Astrocyte (in vitro differentiated cells and primary cell): ENCODE measurements at regions not wholly inside any gene's neighbourhood (a gene's known extent, or its start where the extent isn't known, plus 50 kb on each side); places are given as distances from the start of the nearest gene placed in this dataset.
A peak's percentile ranks its signal among the peaks of the same experiment; 100 is the strongest.

Source experiments
- DNase-seq: peaks from one replicate; pipeline ENCODE4 v3.0.0-alpha.2; 2010; ENCODE audit warnings: low read depth
- FAIRE-seq: peaks from 2 replicates; lab custom pipeline; 2011; peaks lifted over from hg19 to GRCh38; lab: Jason Lieb, UNC
- H2AFZ ChIP-seq: 2 replicates; pipeline ENCODE4 v1.6.0; 2012; ENCODE audit warnings: low read depth, low read length, inconsistent platforms
- H3K27ac ChIP-seq: 2 replicates; pipeline ENCODE4 v1.5.1; 2011; ENCODE audit warnings: low read depth, low read length, inconsistent platforms
- H3K27me3 ChIP-seq: 2 replicates; pipeline ENCODE4 v1.6.0; 2011; ENCODE audit warnings: low read length, inconsistent platforms; ENCODE audit not compliant: insufficient read depth
- H3K36me3 ChIP-seq: 2 replicates; pipeline ENCODE4 v1.5.1; 2011; ENCODE audit warnings: low read length, inconsistent platforms; ENCODE audit not compliant: insufficient read depth
- H3K4me1 ChIP-seq: 2 replicates; pipeline ENCODE4 v1.5.1; 2011; ENCODE audit warnings: low read length, inconsistent platforms; ENCODE audit not compliant: insufficient read depth
- H3K4me2 ChIP-seq: 2 replicates; pipeline ENCODE4 v1.6.0; 2012; ENCODE audit warnings: low read length, inconsistent platforms
- H3K4me3 ChIP-seq: 2 replicates; pipeline ENCODE4 v1.5.1; 2011; ENCODE audit warnings: low read depth, mild to moderate bottlenecking, low read length, inconsistent platforms; ENCODE audit not compliant: insufficient read depth
- H3K79me2 ChIP-seq: 2 replicates; pipeline ENCODE4 v1.6.0; 2012; ENCODE audit warnings: mild to moderate bottlenecking, low read length, inconsistent platforms; ENCODE audit not compliant: insufficient read depth
- H3K9ac ChIP-seq: 2 replicates; pipeline ENCODE4 v1.6.0; 2012; ENCODE audit warnings: mild to moderate bottlenecking, low read length, inconsistent platforms
- H3K9me3 ChIP-seq: 2 replicates; pipeline ENCODE4 v1.5.1; 2012; ENCODE audit warnings: low read depth, mild to moderate bottlenecking, low read length, inconsistent platforms; ENCODE audit not compliant: insufficient read depth
- H4K20me1 ChIP-seq: 2 replicates; pipeline ENCODE4 v1.6.0; 2012; ENCODE audit warnings: low read length, inconsistent platforms; ENCODE audit not compliant: insufficient read depth
- H3K27ac Mint-ChIP-seq: one replicate; pipeline ENCODE4 v1.8.0; 2021; ENCODE audit warnings: mild to moderate bottlenecking, mixed read lengths; ENCODE audit not compliant: unreplicated experiment
- H3K27me3 Mint-ChIP-seq: one replicate; pipeline ENCODE4 v1.8.0; 2021; ENCODE audit warnings: low read depth, mixed read lengths; ENCODE audit not compliant: unreplicated experiment
- H3K36me3 Mint-ChIP-seq: one replicate; pipeline ENCODE4 v1.8.0; 2021; ENCODE audit warnings: low read depth, mixed read lengths; ENCODE audit not compliant: unreplicated experiment
- H3K4me1 Mint-ChIP-seq: one replicate; pipeline ENCODE4 v1.8.0; 2021; ENCODE audit warnings: low read depth, mixed read lengths; ENCODE audit not compliant: unreplicated experiment
- H3K4me3 Mint-ChIP-seq: one replicate; pipeline ENCODE4 v1.8.0; 2021; ENCODE audit warnings: mild to moderate bottlenecking, moderate library complexity, mixed read lengths; ENCODE audit not compliant: unreplicated experiment
- H3K9me3 Mint-ChIP-seq: one replicate; pipeline ENCODE4 v1.8.0; 2021; ENCODE audit warnings: mild to moderate bottlenecking, mixed read lengths; ENCODE audit not compliant: unreplicated experiment
- EZH2 ChIP-seq: IDR thresholded peaks from 2 replicates; pipeline ENCODE4 v1.6.1; 2012; ENCODE audit warnings: mild to moderate bottlenecking, low read length, inconsistent platforms; ENCODE audit not compliant: insufficient read depth
- TF ChIP-seq, protein P1 (sequence below): IDR thresholded peaks from 2 replicates; pipeline ENCODE4 v1.5.1; 2011; ENCODE audit warnings: low read depth, mild to moderate bottlenecking, inconsistent platforms, low read length, moderate library complexity; ENCODE audit not compliant: insufficient read depth

GRCh38 chr13:34428911-34429310 lies 513.2 kb upstream of the NBEA start:
- TF ChIP-seq, protein P1, sequence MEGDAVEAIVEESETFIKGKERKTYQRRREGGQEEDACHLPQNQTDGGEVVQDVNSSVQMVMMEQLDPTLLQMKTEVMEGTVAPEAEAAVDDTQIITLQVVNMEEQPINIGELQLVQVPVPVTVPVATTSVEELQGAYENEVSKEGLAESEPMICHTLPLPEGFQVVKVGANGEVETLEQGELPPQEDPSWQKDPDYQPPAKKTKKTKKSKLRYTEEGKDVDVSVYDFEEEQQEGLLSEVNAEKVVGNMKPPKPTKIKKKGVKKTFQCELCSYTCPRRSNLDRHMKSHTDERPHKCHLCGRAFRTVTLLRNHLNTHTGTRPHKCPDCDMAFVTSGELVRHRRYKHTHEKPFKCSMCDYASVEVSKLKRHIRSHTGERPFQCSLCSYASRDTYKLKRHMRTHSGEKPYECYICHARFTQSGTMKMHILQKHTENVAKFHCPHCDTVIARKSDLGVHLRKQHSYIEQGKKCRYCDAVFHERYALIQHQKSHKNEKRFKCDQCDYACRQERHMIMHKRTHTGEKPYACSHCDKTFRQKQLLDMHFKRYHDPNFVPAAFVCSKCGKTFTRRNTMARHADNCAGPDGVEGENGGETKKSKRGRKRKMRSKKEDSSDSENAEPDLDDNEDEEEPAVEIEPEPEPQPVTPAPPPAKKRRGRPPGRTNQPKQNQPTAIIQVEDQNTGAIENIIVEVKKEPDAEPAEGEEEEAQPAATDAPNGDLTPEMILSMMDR = no peak
- no peak for TF ChIP-seq EZH2
- peaks cover 17% of the 10 kb centered on the region for H3K4me1 Mint-ChIP-seq
- no peaks in the 10 kb centered on the region for H3K79me2 ChIP-seq
- DNase-seq (no peak), FAIRE-seq (no peak)
- no peaks in the 10 kb centered on the region for H3K36me3 Mint-ChIP-seq
- no peak overlapping the region for H3K4me3 Mint-ChIP-seq
- no peak overlapping the region for H3K4me2 ChIP-seq
- no peak overlapping the region for H2AFZ ChIP-seq
- H3K36me3 ChIP-seq = no peaks in the 10 kb centered on the region
- H3K4me1 ChIP-seq = no peaks in the 10 kb centered on the region
- H3K9ac ChIP-seq = no peak overlapping the region
- no peak overlapping the region for H3K4me3 ChIP-seq
- H3K9me3 ChIP-seq = no peaks in the 10 kb centered on the region
- no peaks in the 10 kb centered on the region for H3K9me3 Mint-ChIP-seq
- H4K20me1 ChIP-seq = no peaks in the 10 kb centered on the region
- H3K27ac Mint-ChIP-seq = no peak overlapping the region
- no peak overlapping the region for H3K27ac ChIP-seq
- no peaks in the 10 kb centered on the region for H3K27me3 ChIP-seq
- H3K27me3 Mint-ChIP-seq = no peaks in the 10 kb centered on the region

DNA sequence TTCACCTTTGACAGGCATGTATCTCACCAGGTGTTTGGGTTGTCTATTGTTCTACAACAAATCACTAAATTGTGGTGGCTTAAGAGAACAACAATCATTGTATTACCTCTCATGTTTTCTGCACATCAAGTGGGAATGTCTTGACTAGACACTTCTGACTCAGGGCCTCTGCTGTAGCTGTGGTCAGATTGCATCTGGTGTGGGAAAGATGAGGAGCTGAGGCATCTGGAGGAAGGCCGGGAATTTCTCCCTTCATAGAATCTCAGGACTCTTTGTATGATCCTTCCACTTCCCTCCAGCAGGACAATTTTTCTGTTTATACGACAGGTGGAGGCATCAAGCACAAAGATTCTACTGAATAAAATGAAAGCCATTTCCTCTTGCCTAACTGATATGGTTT lies 511.8 kb upstream of the NBEA start:
- Histone ChIP-seq H3K4me3 (no peak overlapping the region), H2AFZ (no peak overlapping the region), H3K27ac (no peak overlapping the region), H3K79me2 (no peaks in the 10 kb centered on the region), H3K36me3 (no peaks in the 10 kb centered on the region), H3K27me3 (no peaks in the 10 kb centered on the region), H3K9ac (no peak overlapping the region), H3K9me3 (no peaks in the 10 kb centered on the region), H3K4me2 (no peak overlapping the region), H4K20me1 (no peaks in the 10 kb centered on the region), H3K4me1 (peaks cover 3% of the 10 kb centered on the region)
- Mint-ChIP-seq H3K27me3 (no peaks in the 10 kb centered on the region), H3K4me1 (peaks cover 21% of the 10 kb centered on the region), H3K27ac (peak overlapping the region; percentile 85), H3K4me3 (no peak overlapping the region), H3K9me3 (no peaks in the 10 kb centered on the region), H3K36me3 (no peaks in the 10 kb centered on the region)
- TF ChIP-seq, protein P1 = no peak
- no peak for TF ChIP-seq EZH2
- DNase-seq (peak; percentile 82), FAIRE-seq (no peak)

DNA sequence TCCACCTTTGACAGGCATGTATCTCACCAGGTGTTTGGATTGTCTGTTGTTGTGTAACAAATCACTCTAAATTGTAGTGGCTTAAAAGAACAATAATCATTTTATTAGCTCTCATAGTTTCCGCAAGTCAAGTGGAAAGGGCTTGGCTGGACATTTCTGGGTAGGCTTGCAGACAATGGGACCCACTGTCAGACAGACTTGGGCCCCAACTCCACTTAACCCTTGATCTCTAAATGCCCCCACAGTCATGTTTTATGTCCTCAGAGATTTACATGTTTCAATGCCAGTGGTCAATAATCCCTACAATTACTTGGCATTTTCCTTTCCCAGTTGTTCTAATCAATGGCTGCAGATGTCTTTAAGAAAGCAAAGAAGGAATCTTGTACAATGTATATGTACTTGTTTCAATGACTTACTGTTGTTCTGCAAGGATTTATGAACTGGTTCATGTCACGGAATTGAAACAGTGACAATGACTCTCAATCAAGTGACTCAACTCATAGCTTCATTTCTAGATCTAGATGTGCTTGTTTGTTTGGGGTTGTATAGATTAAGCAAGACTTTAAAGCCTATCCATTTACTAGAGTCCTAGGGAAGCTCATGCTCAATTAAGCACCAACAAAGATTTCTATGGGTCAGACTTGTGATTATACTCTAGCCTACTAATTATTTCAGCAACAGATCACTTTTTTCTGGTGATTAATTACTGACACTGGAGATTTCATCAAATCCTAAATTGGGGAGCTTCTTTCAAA lies 510.1 kb upstream of the NBEA start:
- FAIRE-seq (no peak), DNase-seq (no peak)
- H3K9me3 ChIP-seq = no peaks in the 10 kb centered on the region
- H3K4me3 ChIP-seq = no peak overlapping the region
- peaks cover 24% of the 10 kb centered on the region for H3K4me1 Mint-ChIP-seq
- no peaks in the 10 kb centered on the region for H3K79me2 ChIP-seq
- no peaks in the 10 kb centered on the region for H3K27me3 ChIP-seq
- H4K20me1 ChIP-seq = no peaks in the 10 kb centered on the region
- no peak overlapping the region for H3K27ac ChIP-seq
- H2AFZ ChIP-seq = no peak overlapping the region
- no peak overlapping the region for H3K4me3 Mint-ChIP-seq
- no peak overlapping the region for H3K9ac ChIP-seq
- no peaks in the 10 kb centered on the region for H3K9me3 Mint-ChIP-seq
- H3K4me1 ChIP-seq = peaks cover 5% of the 10 kb centered on the region
- no peaks in the 10 kb centered on the region for H3K27me3 Mint-ChIP-seq
- no peaks in the 10 kb centered on the region for H3K36me3 ChIP-seq
- H3K36me3 Mint-ChIP-seq = no peaks in the 10 kb centered on the region
- no peak overlapping the region for H3K27ac Mint-ChIP-seq
- no peak overlapping the region for H3K4me2 ChIP-seq
- no peak for TF ChIP-seq EZH2
- TF ChIP-seq, protein P1 = no peak
